Esophagus muscularis mucosa (tissue), 4 donors: ENCODE measurements at regions not wholly inside any gene's neighbourhood (a gene's known extent, or its start where the extent isn't known, plus 50 kb on each side); places are given as distances from the start of the nearest gene placed in this dataset.

Experiments
- DNase-seq: peaks from one replicate; pipeline ENCODE4 v3.0.0-alpha.2; 2017; ENCODE audit errors: extremely low spot score
- H3K27ac ChIP-seq, 4 donors: fragments of 200-600 bp; sonication (generic); replicated peaks in 1 of 4; 1 replicate in 3 of 4; 2 replicates in 1 of 4; pipeline ENCODE4 v1.5.1; 2016 to 2019; ENCODE audit warnings: mild to moderate bottlenecking in 1 of 4
- H3K27me3 ChIP-seq, 4 donors: fragments of 200-600 bp; sonication (generic); one replicate each; pipeline versions ENCODE4 v1.5.1 to v1.6.0; 2016 to 2019
- H3K36me3 ChIP-seq, 4 donors: fragments of 200-600 bp; sonication (generic); one replicate each; pipeline ENCODE4 v1.5.1; 2016 to 2019
- H3K4me1 ChIP-seq, 4 donors: fragments of 200-600 bp; sonication (generic); one replicate each; pipeline ENCODE4 v1.5.1; 2016 to 2019
- H3K4me3 ChIP-seq, 4 donors: fragments of 200-600 bp; sonication (generic); 1 replicate in 2 of 4; 2 replicates in 2 of 4; pipeline ENCODE4 v1.5.1; 2016 to 2019; ENCODE audit warnings: mild to moderate bottlenecking in 4 of 4, moderate library complexity in 1 of 4
- H3K9me3 ChIP-seq, 4 donors: fragments of 200-600 bp; sonication (generic); 1 replicate in 3 of 4; 2 replicates in 1 of 4; pipeline ENCODE4 v1.5.1; 2016 to 2019
- EP300 ChIP-seq: sonication (generic); formaldehyde crosslinking; IDR thresholded peaks from one replicate; pipeline ENCODE4 v1.6.1; 2017; ENCODE audit warnings: antibody characterized with exemption
- POLR2A ChIP-seq: fragments of 450-650 bp; IDR thresholded peaks from one replicate; pipeline ENCODE4 v1.6.1; 2017; ENCODE audit warnings: antibody characterized with exemption, moderate library complexity, mild to moderate bottlenecking, low read depth
- POLR2AphosphoS5 ChIP-seq, 2 donors: sonication (generic); formaldehyde crosslinking; IDR thresholded peaks; one replicate each; pipeline ENCODE4 v1.6.1; 2017; ENCODE audit warnings: antibody characterized with exemption in 2 of 2
- WGBS: methylation state at CpG from one replicate; pipeline ENCODE4 v1.1.5; 2018; 5-methylcytosine and 5-hydroxymethylcytosine counted together
- intact Hi-C: fragments of 100-400 bp; cut with DNase I; formaldehyde crosslinking; loops from one replicate; pipeline ENCODE4 v1.15.1; 2023
- TF ChIP-seq, protein P1 (sequence below), 3 experiments: fragments of 200-600 bp in 2 of 3; fragments of 450-650 bp in 1 of 3; sonication (generic) in 2 of 3; IDR thresholded peaks; one replicate each; pipeline ENCODE4 v1.5.1; 2017 to 2019; ENCODE audit warnings: antibody characterized with exemption in 3 of 3, mild to moderate bottlenecking in 2 of 3, moderate library complexity in 1 of 3

DNA sequence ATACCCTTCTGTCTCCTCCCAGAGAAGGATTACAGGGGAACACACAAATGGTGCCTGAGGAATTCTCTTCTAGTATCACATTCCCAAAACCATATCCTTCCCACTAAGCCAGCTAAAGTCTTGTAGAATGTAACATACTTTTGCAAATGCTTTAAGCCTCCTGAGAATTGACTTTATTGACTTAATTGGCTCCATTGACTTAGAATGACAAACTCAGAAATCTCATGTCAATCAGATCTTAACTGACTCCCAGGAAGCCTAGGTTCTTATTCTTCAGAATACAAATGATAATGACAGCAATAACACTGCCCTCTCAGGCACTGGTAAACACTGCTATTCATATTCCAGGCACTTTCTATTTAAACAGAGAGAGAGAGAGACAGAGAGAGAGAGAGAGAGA, 356.9 kb upstream of the PRKCQ start:
- Histone ChIP-seq H3K4me1 (no peaks in the 10 kb centered on the region), H3K27me3 (no peaks in the 10 kb centered on the region), H3K27ac (no peak overlapping the region), H3K9me3 (peaks cover 0 to 7% (median 0%) of the 10 kb centered on the region in 4 donors), H3K36me3 (no peaks in the 10 kb centered on the region), H3K4me3 (no peak overlapping the region)
- intact Hi-C loops, result no loop called here
- no peak for TF ChIP-seq EP300
- no peak for TF ChIP-seq POLR2AphosphoS5 (IDR thresholded peaks at IDR 0.05)
- TF ChIP-seq, protein P1, sequence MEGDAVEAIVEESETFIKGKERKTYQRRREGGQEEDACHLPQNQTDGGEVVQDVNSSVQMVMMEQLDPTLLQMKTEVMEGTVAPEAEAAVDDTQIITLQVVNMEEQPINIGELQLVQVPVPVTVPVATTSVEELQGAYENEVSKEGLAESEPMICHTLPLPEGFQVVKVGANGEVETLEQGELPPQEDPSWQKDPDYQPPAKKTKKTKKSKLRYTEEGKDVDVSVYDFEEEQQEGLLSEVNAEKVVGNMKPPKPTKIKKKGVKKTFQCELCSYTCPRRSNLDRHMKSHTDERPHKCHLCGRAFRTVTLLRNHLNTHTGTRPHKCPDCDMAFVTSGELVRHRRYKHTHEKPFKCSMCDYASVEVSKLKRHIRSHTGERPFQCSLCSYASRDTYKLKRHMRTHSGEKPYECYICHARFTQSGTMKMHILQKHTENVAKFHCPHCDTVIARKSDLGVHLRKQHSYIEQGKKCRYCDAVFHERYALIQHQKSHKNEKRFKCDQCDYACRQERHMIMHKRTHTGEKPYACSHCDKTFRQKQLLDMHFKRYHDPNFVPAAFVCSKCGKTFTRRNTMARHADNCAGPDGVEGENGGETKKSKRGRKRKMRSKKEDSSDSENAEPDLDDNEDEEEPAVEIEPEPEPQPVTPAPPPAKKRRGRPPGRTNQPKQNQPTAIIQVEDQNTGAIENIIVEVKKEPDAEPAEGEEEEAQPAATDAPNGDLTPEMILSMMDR (IDR thresholded peaks at IDR 0.05), result no peak
- no peak for TF ChIP-seq POLR2A
- no peak for DNase-seq

DNA sequence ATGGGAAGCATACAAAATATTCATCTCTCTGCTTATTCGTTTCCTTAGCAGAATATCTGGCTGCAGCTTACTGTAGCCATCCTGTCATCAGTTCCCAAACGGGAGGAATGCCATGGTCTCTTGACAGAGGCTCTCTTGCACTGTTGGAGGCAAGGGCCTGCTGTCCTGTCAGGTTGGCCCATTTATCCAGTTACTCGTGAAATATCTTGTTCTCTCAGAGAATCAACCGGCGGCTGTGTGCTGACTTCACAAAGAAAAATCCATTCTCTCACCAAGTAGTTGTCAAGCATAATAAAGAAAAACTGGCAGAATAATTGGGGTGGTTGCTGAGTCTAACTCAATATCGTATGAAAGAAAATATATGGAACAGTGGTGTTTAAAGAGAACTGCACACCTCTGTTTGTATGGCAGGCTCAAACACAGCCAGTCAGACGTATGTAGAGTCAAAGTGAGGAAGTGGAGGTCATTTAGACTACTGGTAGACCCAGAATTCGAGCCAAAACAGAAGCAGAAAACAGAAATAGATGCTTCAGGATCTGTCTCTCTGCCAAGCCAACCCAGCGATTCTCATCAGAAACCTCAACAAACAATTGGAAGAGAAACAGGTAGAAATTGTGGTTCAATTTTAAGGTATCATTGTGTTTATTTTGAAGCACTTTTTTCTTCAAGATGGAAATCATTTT, 349.2 kb upstream of the PRKCQ start:
- Histone ChIP-seq H3K36me3 (no peaks in the 10 kb centered on the region), H3K27ac (no peak overlapping the region), H3K9me3 (no peaks in the 10 kb centered on the region), H3K27me3 (no peaks in the 10 kb centered on the region), H3K4me1 (peaks cover 0 to 7% (median 3%) of the 10 kb centered on the region in 4 donors), H3K4me3 (no peak overlapping the region)
- intact Hi-C loops, result loop anchor here (10.0 kb wide), 1 partner anchor 156 kb away; no protein-coding TSS in a partner anchor
- 55% methylated on average over 9 of the region's 9 CpGs for WGBS
- TF ChIP-seq, protein P1 (IDR thresholded peaks at IDR 0.05), result no peak
- TF ChIP-seq EP300, result no peak
- no peak for TF ChIP-seq POLR2A
- no peak for TF ChIP-seq POLR2AphosphoS5 (IDR thresholded peaks at IDR 0.05)
- DNase-seq, result no peak

DNA sequence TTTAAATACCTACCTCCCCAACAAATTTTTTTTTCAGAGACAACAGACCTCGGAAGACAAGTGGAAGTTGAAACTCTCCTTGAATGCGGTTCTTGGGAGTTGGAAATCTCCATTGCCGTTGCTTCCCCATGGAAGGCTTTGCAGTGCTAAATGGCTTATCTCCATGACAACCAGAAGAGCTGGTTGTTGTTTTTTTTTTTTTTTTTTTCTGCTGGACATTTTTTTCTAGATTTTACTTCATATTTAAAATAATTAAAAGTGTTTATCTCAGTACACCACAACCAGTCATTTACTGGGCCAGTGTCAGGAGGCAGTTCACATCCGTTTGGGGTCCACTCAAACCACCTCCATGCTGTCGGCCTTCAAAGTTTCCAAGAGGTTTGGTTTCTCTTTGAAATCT, 348.5 kb upstream of the PRKCQ start:
- Histone ChIP-seq H3K27me3 (no peaks in the 10 kb centered on the region), H3K27ac (no peak overlapping the region)
- 76% methylated on average over 5 of the region's 5 CpGs for WGBS

DNA sequence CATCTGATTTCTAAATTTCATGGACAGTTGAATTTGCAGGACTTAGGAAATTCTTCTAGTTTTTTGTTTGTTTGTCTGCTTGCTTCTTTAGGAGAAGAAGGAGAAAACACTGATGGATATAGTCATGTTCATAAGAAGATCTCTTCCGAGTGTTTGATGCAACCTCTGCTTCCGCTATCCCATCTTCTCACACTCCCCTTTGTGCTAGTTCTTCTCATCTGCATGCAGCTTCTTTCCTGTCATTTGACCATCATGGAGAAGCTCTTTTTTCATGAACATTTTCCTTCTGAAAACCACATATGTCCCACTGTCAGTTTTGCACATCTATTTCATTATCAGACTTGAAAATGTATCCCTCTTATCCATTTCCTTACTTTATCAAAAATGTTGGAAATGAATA, 346.9 kb upstream of the PRKCQ start:
- Histone ChIP-seq H3K27me3 (no peaks in the 10 kb centered on the region), H3K9me3 (no peaks in the 10 kb centered on the region), H3K4me3 (no peak overlapping the region), H3K4me1 (peaks cover 0 to 13% (median 5%) of the 10 kb centered on the region in 4 donors), H3K36me3 (no peaks in the 10 kb centered on the region), H3K27ac (no peak overlapping the region)
- 82% methylated on average over 2 of the region's 2 CpGs for WGBS
- TF ChIP-seq EP300 (no peak), POLR2AphosphoS5 (IDR thresholded peaks at IDR 0.05) (no peak), POLR2A (no peak)
- TF ChIP-seq, protein P1 (IDR thresholded peaks at IDR 0.05), result no peak
- intact Hi-C loops, result loop anchor here (10.0 kb wide), 1 partner anchor 158 kb away; no protein-coding TSS in a partner anchor
- no peak for DNase-seq

More for the DNA sequence above, 348.5 kb upstream of the PRKCQ start:
- Histone ChIP-seq H3K36me3 (no peaks in the 10 kb centered on the region), H3K4me3 (no peak overlapping the region), H3K9me3 (no peaks in the 10 kb centered on the region), H3K4me1 (peaks cover 0 to 13% (median 5%) of the 10 kb centered on the region in 4 donors)
- no peak for DNase-seq
- intact Hi-C loops, result loop anchor here (10.0 kb wide), 1 partner anchor 156 kb away; no protein-coding TSS in a partner anchor
- TF ChIP-seq EP300 (no peak), POLR2A (no peak), POLR2AphosphoS5 (IDR thresholded peaks at IDR 0.05) (no peak)
- TF ChIP-seq, protein P1 (IDR thresholded peaks at IDR 0.05), result no peak
